ENCODE measurements at regions not wholly inside any gene's neighbourhood (a gene's known extent, or its start where the extent isn't known, plus 50 kb on each side); places are given as distances from the start of the nearest gene placed in this dataset.

- TF ChIP-seq NFE2L2 (conservative IDR thresholded peaks at IDR 0.05; ENCODE audit: low read length) (no peak), HEYL (CRISPR knock-in tag; IDR thresholded peaks at IDR 0.05) (no peak), FOSL2 (IDR thresholded peaks at IDR 0.05) (no peak), FOSL2 (CRISPR knock-in tag; IDR thresholded peaks at IDR 0.05) (no peak), JUNB (IDR thresholded peaks at IDR 0.05) (no peak), PHF8 (IDR thresholded peaks at IDR 0.05; ENCODE audit: borderline replicate concordance, low read depth) (no peak), CEBPB (IDR thresholded peaks at IDR 0.05) (no peak)
Observed at GRCh38 chr20:20890751-20891150, 178.3 kb upstream of the RALGAPA2 start (continued).

- H3K4me3 ChIP-seq: no peak overlapping the region
- no peak overlapping the region for H3K27ac ChIP-seq
- no peak for ATAC-seq
- 16% methylated on average over 8 of the region's 8 CpGs for WGBS (ENCODE audit: missing lambda C conversion rate)
- POLR2A ChIA-PET: no interaction called here
- H3K4me1 ChIP-seq: no peaks in the 10 kb centered on the region
- H3K9me3 ChIP-seq: no peaks in the 10 kb centered on the region
- no peak for TF ChIP-seq RAD21 (conservative IDR thresholded peaks at IDR 0.05 in 1 of 2, IDR thresholded peaks at IDR 0.05 in 1 of 2)
- TF ChIP-seq NPAS2 (CRISPR knock-in tag; IDR thresholded peaks at IDR 0.05; ENCODE audit: borderline replicate concordance): no peak
- TF ChIP-seq FOSB (CRISPR knock-in tag; IDR thresholded peaks at IDR 0.05): no peak
- no peak for TF ChIP-seq ZSCAN20 (CRISPR knock-in tag; IDR thresholded peaks at IDR 0.05)
- no peak for TF ChIP-seq ZNF302 (CRISPR knock-in tag; IDR thresholded peaks at IDR 0.05)
- TF ChIP-seq E2F6 (IDR thresholded peaks at IDR 0.05; ENCODE audit: borderline replicate concordance, low read depth): no peak
- TF ChIP-seq CBX2 (IDR thresholded peaks at IDR 0.05; ENCODE audit: borderline replicate concordance, low read depth): no peak
- TF ChIP-seq GATA3 (IDR thresholded peaks at IDR 0.05; ENCODE audit: borderline replicate concordance): no peak
- no peak for TF ChIP-seq REST (IDR thresholded peaks at IDR 0.05)
- no peak overlapping the region for H3K4me2 ChIP-seq
- CTCF ChIA-PET: interaction anchor here (0.8 to 1.4 kb wide), 4 partner anchors 12 to 51 kb away, joined by 3 to 5 read pairs (median 3); no protein-coding TSS in a partner anchor
- DNase-seq (ENCODE audit: low read depth in 1 of 2, low spot score in 1 of 2): no peak
- FAIRE-seq: no peak
Observed at GRCh38 chr20:20888936-20889335, 176.5 kb upstream of the RALGAPA2 start.

- POLR2A ChIA-PET: no interaction called here
- ATAC-seq: no peak
- H3K4me2 ChIP-seq: no peak overlapping the region
- TF ChIP-seq HOXB5 (CRISPR knock-in tag; IDR thresholded peaks at IDR 0.05) (no peak), NR3C1 (IDR thresholded peaks at IDR 0.05) (no peak), FOSB (CRISPR knock-in tag; IDR thresholded peaks at IDR 0.05) (no peak), CBX8 (IDR thresholded peaks at IDR 0.05) (no peak), TP53 (CRISPR knock-in tag; IDR thresholded peaks at IDR 0.05) (no peak), HMGXB4 (CRISPR knock-in tag; IDR thresholded peaks at IDR 0.05; ENCODE audit: borderline replicate concordance) (no peak)
- DNase-seq (ENCODE audit: low read depth in 1 of 2, low spot score in 1 of 2): no peak
- H3K4me1 ChIP-seq: no peaks in the 10 kb centered on the region
- CTCF ChIA-PET: interaction anchor here (0.6 to 1.7 kb wide), 5 partner anchors 13 to 123 kb away, joined by 3 to 5 read pairs (median 3); no protein-coding TSS in a partner anchor
- H3K9me3 ChIP-seq: no peaks in the 10 kb centered on the region
- no peak overlapping the region for H3K4me3 ChIP-seq
- no peak for FAIRE-seq
- WGBS (ENCODE audit: missing lambda C conversion rate): 74% methylated on average over 14 of the region's 14 CpGs
- H3K27ac ChIP-seq: no peak overlapping the region
Observed at GRCh38 chr20:20888266-20888656, 175.8 kb upstream of the RALGAPA2 start.
